GM12878 (cell line): ENCODE measurements at regions not wholly inside any gene's neighbourhood (a gene's known extent, or its start where the extent isn't known, plus 50 kb on each side); places are given as distances from the start of the nearest gene placed in this dataset.

Source experiments
- ATAC-seq: fragments of 200-7000 bp; cut with Tn5 transposase; 3 replicates; pipeline ENCODE4 v1.9.1; 2020; ENCODE audit warnings: mild to moderate bottlenecking, moderate library complexity
- BruUV-seq: library from RNA; stranded (reverse); fragments of 400-500 nt; replicated peaks from 2 replicates; lab custom pipeline; 2021; lab: Mats Ljungman, UMichigan
- CTCF ChIA-PET: fragments of 300-600 bp; sonication (Branson Sonifier 250); formaldehyde crosslinking; extraction: SDS; loops from one replicate; lab custom pipeline; 2021; ENCODE audit warnings: inconsistent platforms; lab: Yijun Ruan, JAX
- POLR2A ChIA-PET: fragments of 350-600 bp; formaldehyde crosslinking; extraction: SDS; loops from one replicate; lab custom pipeline; 2021; ENCODE audit warnings: inconsistent platforms; lab: Charles Lee
- RAD21 ChIA-PET: fragments of 300-600 bp; sonication (Branson Sonifier 250); formaldehyde crosslinking; loops from one replicate; lab custom pipeline; 2023; ENCODE audit warnings: antibody characterized with exemption; ENCODE audit not compliant: unreplicated experiment; lab: Charles Lee
- SMC1A ChIA-PET: fragments of 300-600 bp; sonication (Branson Sonifier 250); formaldehyde crosslinking; loops from one replicate; lab custom pipeline; 2023; ENCODE audit not compliant: unreplicated experiment, uncharacterized antibody; lab: Charles Lee
- DNase-seq: peaks from one replicate; pipeline ENCODE4 v3.0.0-alpha.2; 2011; ENCODE audit warnings: low read depth, low spot score
- FAIRE-seq: peaks from 3 replicates; lab custom pipeline; 2011; peaks lifted over from hg19 to GRCh38; lab: Jason Lieb, UNC
- H2AFZ ChIP-seq: 2 replicates; pipeline ENCODE4 v1.6.0; 2011; ENCODE audit warnings: low read depth, low read length, control low read depth; ENCODE audit not compliant: control insufficient read depth
- H3K27ac ChIP-seq: 2 replicates; pipeline ENCODE4 v1.5.1; 2011; ENCODE audit warnings: control low read depth; ENCODE audit not compliant: control insufficient read depth, insufficient read depth
- H3K27me3 ChIP-seq, 2 experiments: replicated peaks in 1 of 2; 2 replicates each; pipeline versions ENCODE4 v1.6.0 to v1.6.1; 2011; ENCODE audit warnings: low read length in 1 of 2; ENCODE audit not compliant: control insufficient read depth in 2 of 2, insufficient read depth in 2 of 2
- H3K36me3 ChIP-seq, 2 experiments: 2 replicates each; pipeline ENCODE4 v1.5.1; 2011; ENCODE audit warnings: low read length in 1 of 2; ENCODE audit not compliant: control insufficient read depth in 2 of 2, insufficient read depth in 2 of 2
- H3K4me1 ChIP-seq: 2 replicates; pipeline ENCODE4 v1.6.1; 2011; ENCODE audit warnings: mild to moderate bottlenecking, low read length, moderate library complexity, mixed read lengths; ENCODE audit not compliant: control insufficient read depth, insufficient read depth
- H3K4me2 ChIP-seq: 2 replicates; pipeline ENCODE4 v1.6.0; 2011; ENCODE audit warnings: control low read depth; ENCODE audit not compliant: control insufficient read depth, insufficient read depth
- H3K4me3 ChIP-seq: fragments of 200-600 bp; sonication (generic); 2 replicates; pipeline ENCODE4 v1.5.1; 2016
- H3K79me2 ChIP-seq: 2 replicates; pipeline ENCODE4 v1.6.0; 2011; ENCODE audit warnings: low read length; ENCODE audit not compliant: control insufficient read depth, insufficient read depth
- H3K9ac ChIP-seq: 2 replicates; pipeline ENCODE4 v1.8.0; 2011; ENCODE audit warnings: low read length, control low read depth, mixed read lengths; ENCODE audit not compliant: control insufficient read depth, insufficient read depth
- H3K9me3 ChIP-seq: replicated peaks from 3 replicates; pipeline ENCODE4 v1.5.1; 2011; ENCODE audit warnings: mild to moderate bottlenecking, low read length; ENCODE audit not compliant: control insufficient read depth, insufficient read depth
- H4K20me1 ChIP-seq: 2 replicates; pipeline ENCODE4 v1.6.0; 2011; ENCODE audit not compliant: control insufficient read depth, insufficient read depth
- ASH2L ChIP-seq: fragments of 300-600, 200-600 bp; sonication (generic); IDR thresholded peaks from 2 replicates; pipeline ENCODE4 v1.6.1; 2017; ENCODE audit warnings: low read depth, mild to moderate bottlenecking, borderline replicate concordance
- CHD1 ChIP-seq: IDR thresholded peaks from 2 replicates; pipeline ENCODE4 v1.6.1; 2012; ENCODE audit warnings: low read depth, low read length, improper control_type of control experiment
- EED ChIP-seq: sonication (generic); IDR thresholded peaks from 2 replicates; pipeline ENCODE4 v1.6.1; 2016; ENCODE audit warnings: antibody characterized with exemption, low read depth
- HCFC1 ChIP-seq: fragments of 150-350 bp; IDR thresholded peaks from 2 replicates; pipeline ENCODE4 v1.6.1; 2014; ENCODE audit warnings: low read length
- KLF5 ChIP-seq: fragments of 450-650 bp; IDR thresholded peaks from 2 replicates; pipeline ENCODE4 v1.6.1; 2014; ENCODE audit warnings: mild to moderate bottlenecking; ENCODE audit not compliant: partially characterized antibody
- NRF1 ChIP-seq: conservative IDR thresholded peaks from 2 replicates; pipeline ENCODE4 v1.6.1; 2011; ENCODE audit warnings: mild to moderate bottlenecking, low read depth, low read length, improper control_type of control experiment
- PBX3 ChIP-seq: IDR thresholded peaks from 2 replicates; pipeline ENCODE4 v1.6.1; 2011; ENCODE audit warnings: mild to moderate bottlenecking, low read depth, low read length, moderate library complexity; ENCODE audit not compliant: insufficient replicate concordance
- SMARCA5 ChIP-seq: fragments of 450-650 bp; IDR thresholded peaks from 2 replicates; pipeline ENCODE4 v1.6.1; 2017; ENCODE audit warnings: mild to moderate bottlenecking
- STAT1 ChIP-seq: fragments of 450-650 bp; conservative IDR thresholded peaks from 2 replicates; pipeline ENCODE4 v1.6.1; 2014; ENCODE audit warnings: antibody characterized with exemption, mild to moderate bottlenecking
- ZNF24 ChIP-seq: fragments of 450-650 bp; IDR thresholded peaks from 2 replicates; pipeline ENCODE4 v1.6.1; 2017; ENCODE audit warnings: antibody characterized with exemption, mild to moderate bottlenecking
- WGBS: methylation state at CpG from one replicate; pipeline ENCODE4 v1.1.6; 2016; ENCODE audit warnings: low lambda C conversion rate; ENCODE audit not compliant: insufficient replicate concordance, insufficient coverage; ENCODE audit errors: missing lambda C conversion rate; 5-methylcytosine and 5-hydroxymethylcytosine counted together
- in situ Hi-C: fragments of 300-500 bp; cut with MboI; formaldehyde crosslinking; loops from 9 replicates; pipeline ENCODE4 v1.14.3; 2018; ENCODE audit warnings: mixed read lengths
- intact Hi-C: fragments of 100-400 bp; cut with micrococcal nuclease; formaldehyde crosslinking; loops from one replicate; pipeline ENCODE4 v1.14.2; 2022; ENCODE audit not compliant: unreplicated experiment

GRCh38 chr1:8113262-8114220 lies 87.4 kb upstream of the ERRFI1 start:
- Histone ChIP-seq H3K4me1 (no peaks in the 10 kb centered on the region), H2AFZ (no peak overlapping the region), H3K4me3 (no peak overlapping the region), H3K9me3 (peaks cover 2% of the 10 kb centered on the region; the same call in 1 of the 3 replicates), H4K20me1 (no peaks in the 10 kb centered on the region), H3K27ac (no peak overlapping the region), H3K27me3 (no peaks in the 10 kb centered on the region), H3K36me3 (no peaks in the 10 kb centered on the region), H3K79me2 (no peaks in the 10 kb centered on the region), H3K4me2 (no peak overlapping the region), H3K9ac (no peak overlapping the region)
- CTCF ChIA-PET = no interaction called here
- no TSS peak for BruUV-seq
- TF ChIP-seq ASH2L = no peak
- no peak for TF ChIP-seq NRF1
- TF ChIP-seq ZNF24 = no peak
- TF ChIP-seq KLF5 = no peak
- TF ChIP-seq CHD1 = no peak
- no peak for TF ChIP-seq HCFC1
- no peak for TF ChIP-seq PBX3
- no peak for TF ChIP-seq STAT1
- no peak for TF ChIP-seq EED
- TF ChIP-seq SMARCA5 = no peak
- in situ Hi-C loops (no loop called here), intact Hi-C loops (no loop called here)
- RAD21 ChIA-PET = interaction anchor here (0.8 to 1.6 kb wide), 3 partner anchors 8 to 86 kb away, joined by 3 to 4 read pairs (median 3); no protein-coding TSS in a partner anchor
- 42% methylated on average over 15 of the region's 17 CpGs for WGBS
- DNase-seq (no peak), ATAC-seq (no peak; the same call in 2 of the 3 replicates), FAIRE-seq (no peak)
- SMC1A ChIA-PET = interaction anchor here (0.7 kb wide), 2 partner anchors 11 to 14 kb away, joined by 3 to 4 read pairs; no protein-coding TSS in a partner anchor
- POLR2A ChIA-PET = interaction anchor here (0.5 kb wide), 1 partner anchor 54 kb away, joined by 8 read pairs; no protein-coding TSS in a partner anchor
